HG03457 (cell line): ENCODE measurements at regions not wholly inside any gene's neighbourhood (a gene's known extent, or its start where the extent isn't known, plus 50 kb on each side); places are given as distances from the start of the nearest gene placed in this dataset.

Experiments
- ATAC-seq: cut with Tn5 transposase; IDR thresholded peaks from one replicate; pipeline ENCODE4 v1.9.1; 2021; ENCODE audit warnings: moderate number of reproducible peaks; ENCODE audit not compliant: unreplicated experiment

- no peak for ATAC-seq
Measured at GRCh38 chr5:31137676-31138075, 55.8 kb upstream of the CDH6 start.

DNA sequence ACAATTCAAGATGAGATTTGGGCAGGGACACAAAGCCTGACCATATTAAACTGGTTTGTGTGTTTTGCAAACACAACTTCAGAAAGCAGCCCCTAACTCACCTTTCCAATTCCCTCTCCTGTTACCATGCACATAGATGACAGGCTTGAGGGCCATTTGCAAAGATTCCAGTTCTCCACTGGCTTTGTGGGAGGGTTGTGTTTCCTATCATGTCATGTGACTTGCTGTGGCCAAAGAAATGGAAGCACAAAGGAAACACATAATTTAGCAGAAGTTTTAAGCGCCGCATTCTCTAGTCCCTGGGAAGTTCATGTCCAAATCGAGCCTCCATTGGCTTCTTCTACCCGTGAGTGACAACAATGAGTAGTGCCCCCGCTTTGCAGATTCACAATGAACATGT is 57.9 kb upstream of the CDH6 start:
- ATAC-seq, result no peak

DNA sequence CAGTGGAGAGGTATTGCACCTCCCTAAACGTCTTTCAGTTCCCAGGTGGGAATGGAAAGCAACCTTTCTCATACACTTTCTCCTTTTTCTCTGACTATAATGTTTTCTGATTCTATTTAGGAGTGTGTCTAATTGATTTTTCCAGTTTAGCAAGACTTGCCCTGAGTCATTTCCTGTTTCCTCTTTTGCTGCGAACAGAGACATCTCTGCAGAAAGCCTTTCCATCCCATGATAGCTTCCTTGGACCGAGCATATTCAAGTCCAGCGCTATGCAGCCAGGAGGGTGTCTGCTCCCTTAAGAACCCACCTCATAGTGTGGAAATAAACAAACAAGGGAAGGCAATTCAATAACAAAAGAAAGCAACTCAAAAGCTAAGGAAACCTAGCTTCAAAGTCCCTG is 60.0 kb upstream of the CDH6 start:
- no peak for ATAC-seq

- no peak for ATAC-seq
Measured at GRCh38 chr5:31131381-31131891, 62.0 kb upstream of the CDH6 start.

- no peak for ATAC-seq
Measured at GRCh38 chr5:31130676-31131075, 62.8 kb upstream of the CDH6 start.

DNA sequence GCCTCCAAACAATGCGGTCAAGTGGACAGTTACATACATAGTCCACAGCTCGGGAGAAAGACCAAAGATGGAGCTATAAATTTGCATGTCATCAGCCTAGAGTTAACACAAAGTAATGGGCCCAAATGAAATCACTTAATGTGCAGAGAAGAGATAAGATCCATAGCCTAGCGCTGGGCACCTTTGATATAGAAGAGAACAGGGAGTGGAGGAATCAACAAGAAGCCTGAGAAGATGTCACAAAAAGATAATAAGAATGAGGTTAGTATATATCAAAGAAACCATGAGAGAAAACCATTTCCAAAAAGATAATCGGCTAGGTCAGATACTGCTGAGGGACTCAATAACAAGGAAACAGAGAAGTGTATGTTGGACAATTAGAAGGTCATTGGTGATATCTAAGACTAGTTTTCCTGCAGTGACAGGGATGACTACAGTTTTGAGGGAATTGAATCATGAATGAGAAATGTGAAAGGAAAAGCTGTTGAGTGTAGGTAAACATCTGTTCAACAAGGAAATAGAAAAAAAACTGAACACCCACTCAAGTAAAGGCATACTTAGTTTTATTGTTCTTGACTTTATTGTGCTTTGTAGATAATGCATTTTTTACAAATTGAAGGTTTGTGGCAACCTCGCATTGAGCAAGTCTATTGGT is 68.7 kb upstream of the CDH6 start:
- ATAC-seq, result no peak

DNA sequence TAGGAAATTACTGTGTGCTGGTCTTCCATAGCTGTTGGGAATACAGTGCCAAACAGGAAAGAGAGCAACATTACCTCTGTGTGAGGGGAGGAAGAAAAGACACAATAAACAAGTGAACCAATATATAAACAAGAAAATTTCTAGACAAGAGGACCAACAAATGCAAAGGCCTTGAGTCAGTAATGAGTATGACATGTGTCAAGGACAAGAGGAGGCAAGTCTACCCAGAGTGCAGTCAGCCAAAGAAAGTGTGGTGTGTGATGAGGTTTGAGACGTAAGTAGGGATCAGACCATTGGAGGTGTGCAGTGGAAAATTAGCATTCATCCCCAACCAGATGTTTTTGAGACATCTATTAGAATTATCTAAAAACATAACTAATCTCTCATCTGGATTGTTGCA is 69.5 kb upstream of the CDH6 start:
- no peak for ATAC-seq

DNA sequence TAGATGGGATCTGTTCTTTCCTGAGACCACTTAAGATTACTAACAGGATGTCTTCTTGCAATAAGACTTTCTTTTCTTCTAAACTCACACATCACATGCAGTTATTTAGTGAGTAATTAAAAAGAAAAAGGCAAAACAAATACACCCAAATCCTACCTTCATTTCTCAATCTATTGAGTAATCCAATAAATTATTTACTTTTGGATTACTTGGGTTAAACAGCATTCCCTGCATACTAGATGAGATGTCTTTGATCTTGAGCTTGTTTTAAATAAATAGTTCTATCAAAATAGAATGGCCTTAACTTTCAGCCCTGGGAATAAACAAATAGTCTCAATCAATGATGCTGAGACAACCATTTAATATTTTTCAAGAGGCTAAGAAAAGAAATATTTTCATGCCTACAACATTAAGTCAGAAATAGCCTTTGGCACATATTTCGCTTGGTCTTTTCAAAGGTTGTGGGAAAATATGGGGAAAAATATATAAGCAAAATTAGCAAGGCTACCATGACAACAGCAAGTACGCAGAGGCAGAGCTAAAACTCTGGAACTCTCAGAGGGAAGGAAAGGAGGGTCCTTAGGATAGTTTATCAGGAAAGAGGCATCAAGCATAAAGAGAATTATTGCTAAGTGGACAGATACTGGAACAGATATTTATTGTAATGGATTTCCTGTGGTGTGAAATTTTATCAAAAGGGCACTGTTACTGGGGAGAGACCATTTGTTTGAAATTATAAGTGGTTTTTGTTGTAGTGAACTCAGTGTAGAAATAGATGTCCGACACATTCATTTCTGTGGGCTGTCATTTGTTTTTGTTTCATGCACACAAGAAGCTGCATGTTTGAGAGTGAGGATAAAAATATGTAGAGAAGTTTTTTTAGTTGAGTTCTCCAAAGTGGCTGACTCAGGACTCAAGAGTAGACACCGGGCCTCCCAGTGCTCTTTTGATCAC is 70.2 kb upstream of the CDH6 start:
- ATAC-seq, result no peak

DNA sequence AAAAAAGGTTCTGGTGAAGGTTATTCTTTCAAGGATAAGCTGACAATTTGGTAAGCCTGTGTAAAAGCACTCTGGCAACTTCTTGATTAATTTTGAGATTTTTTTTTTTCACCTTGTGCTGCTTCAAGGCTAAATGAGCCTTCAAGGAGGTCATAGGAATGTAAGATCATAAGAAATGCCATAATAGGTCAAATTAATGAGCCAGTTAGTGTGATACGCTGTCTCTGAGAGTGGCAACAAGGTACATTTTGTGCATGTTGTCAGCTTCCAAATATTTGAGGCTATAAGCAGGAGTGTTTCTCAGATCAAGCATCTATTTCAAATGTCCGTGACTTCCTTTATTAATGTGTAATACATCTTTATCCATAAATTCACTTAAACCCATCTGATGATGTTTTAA is 72.3 kb upstream of the CDH6 start:
- no peak for ATAC-seq

- ATAC-seq, result no peak
Measured at GRCh38 chr5:31120642-31120948, 72.9 kb upstream of the CDH6 start.

- ATAC-seq, result no peak
Measured at GRCh38 chr5:31119938-31120641, 73.4 kb upstream of the CDH6 start.

DNA sequence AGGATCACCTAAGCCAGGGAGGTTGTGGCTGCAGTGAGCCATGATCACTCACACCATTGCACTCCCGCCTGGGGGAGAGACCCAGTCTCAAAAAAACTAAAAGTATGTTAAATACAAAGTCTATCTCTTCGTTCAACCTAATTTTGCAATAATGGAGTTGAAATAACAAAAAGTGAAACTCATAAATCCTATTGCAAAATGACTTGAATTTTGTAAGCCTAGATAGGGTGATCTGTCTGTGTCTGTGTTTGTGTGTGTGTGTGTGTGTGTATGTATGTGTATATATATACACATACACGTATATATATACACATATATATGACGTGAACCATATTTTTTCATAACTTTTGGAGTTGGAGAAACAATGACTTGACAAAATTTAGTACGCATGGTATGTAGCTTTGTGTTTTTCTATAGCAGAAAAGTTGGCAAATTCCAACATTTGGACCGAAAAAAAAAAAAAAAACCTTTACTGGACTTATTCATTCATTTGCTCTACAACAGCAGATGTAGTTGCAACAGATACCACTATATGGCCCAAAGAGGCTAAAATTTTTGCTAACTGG is 76.9 kb upstream of the CDH6 start:
- ATAC-seq, result no peak

DNA sequence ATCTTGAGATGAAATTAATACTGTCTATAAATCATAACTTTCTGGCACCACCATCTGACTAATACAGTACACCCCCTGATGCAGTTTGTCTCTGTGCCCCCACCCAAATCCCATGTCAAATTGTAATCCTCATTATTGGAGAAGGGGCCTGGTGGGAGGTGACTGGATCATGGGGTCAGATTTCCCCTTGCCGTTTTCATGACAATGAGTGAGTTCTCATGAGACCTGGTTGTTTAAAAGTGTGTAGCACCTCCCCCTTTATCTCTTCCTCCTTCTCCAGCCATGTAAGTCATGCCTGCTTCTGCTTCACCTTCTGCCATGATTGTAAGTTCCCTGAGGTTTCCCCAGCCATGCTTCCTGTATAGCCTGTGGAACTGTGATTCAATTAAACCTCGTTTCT is 78.7 kb upstream of the CDH6 start:
- ATAC-seq, result no peak

GRCh38 chr5:31113666-31114350 is 79.7 kb upstream of the CDH6 start:
- ATAC-seq, result no peak

- ATAC-seq, result no peak
Measured at GRCh38 chr5:31113101-31113500, 80.4 kb upstream of the CDH6 start.

DNA sequence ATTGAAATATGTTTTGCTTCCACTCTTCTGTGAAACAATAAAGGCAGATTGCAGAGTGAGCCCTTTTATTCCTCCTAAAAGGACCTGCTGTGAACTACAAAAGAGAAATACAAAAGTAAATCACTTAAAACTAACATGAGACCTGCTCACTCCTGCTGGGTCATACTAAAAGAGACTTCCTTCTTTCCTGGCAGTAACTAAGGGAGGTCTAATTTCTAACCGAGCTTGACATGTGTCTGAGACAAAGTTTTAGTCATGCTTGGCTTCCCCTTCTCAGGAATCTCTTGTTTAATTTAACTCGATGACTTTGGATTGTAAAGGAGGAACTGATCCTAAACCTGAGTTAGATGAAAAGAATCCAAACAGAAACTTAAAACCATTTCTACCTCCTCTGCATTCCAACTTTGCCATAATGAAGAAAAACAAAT is 86.4 kb upstream of the CDH6 start:
- no peak for ATAC-seq

- ATAC-seq, result no peak
Measured at GRCh38 chr5:31106691-31107090, 86.8 kb upstream of the CDH6 start.

DNA sequence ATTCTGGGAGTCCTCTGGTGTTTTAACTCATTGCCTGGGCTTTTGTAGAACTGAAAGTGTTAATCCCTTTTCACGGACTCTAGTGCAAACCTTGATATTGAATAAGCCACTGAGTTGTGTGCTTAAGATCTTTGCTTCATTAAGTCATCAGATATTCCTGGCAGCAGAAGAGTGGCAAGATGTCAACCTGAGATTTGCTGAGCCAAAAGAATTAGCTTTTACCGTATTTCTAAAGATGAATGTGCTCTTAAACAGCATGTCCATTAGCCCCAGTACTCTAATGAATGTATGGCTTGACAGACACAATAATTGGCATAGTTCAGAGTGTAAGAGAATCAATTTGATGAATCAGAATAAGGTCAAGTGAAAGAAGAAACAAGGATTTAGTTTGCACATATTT is 87.2 kb upstream of the CDH6 start:
- ATAC-seq, result no peak

- no peak for ATAC-seq
Measured at GRCh38 chr5:31104775-31105174, 88.7 kb upstream of the CDH6 start.

DNA sequence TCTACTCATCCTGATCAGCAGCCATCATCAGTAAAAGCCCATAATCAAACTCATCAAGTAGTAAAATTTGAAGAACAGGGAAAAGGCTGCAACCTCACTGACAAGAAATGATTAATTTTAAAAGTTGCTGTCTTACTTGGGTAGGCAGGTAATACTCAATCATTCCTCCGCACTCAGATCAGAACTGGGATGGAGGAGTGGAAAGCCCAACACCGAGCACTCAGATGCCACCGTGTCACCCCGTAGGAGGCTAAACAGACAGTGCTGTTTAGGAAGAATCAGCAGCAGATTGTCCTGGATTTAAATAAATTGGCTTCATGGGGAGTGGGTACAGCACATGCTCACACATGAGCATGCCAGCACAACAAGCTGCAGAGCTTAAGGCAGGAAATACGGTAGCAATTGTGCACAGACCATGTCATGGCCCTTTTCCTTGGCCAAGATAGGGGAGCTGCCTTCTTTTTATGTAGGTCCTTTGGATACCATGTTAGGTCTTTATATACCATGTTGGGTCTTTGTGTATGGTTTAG is 92.6 kb upstream of the CDH6 start:
- no peak for ATAC-seq
